ENCODE measurements at regions not wholly inside any gene's neighbourhood (a gene's known extent, or its start where the extent isn't known, plus 50 kb on each side); places are given as distances from the start of the nearest gene placed in this dataset.

GRCh38 chr6:144921206-144921975 is 636.3 kb downstream of the UTRN start:
- no peak for TF ChIP-seq CTCF (conservative IDR thresholded peaks at IDR 0.05; ENCODE audit: low read depth, low read length)
- TF ChIP-seq EZH2 (IDR thresholded peaks at IDR 0.05; ENCODE audit: borderline replicate concordance, low read depth, low read length, poor library complexity, severe bottlenecking), result no peak
